ENCODE measurements at regions not wholly inside any gene's neighbourhood (a gene's known extent, or its start where the extent isn't known, plus 50 kb on each side); places are given as distances from the start of the nearest gene placed in this dataset.

DNA sequence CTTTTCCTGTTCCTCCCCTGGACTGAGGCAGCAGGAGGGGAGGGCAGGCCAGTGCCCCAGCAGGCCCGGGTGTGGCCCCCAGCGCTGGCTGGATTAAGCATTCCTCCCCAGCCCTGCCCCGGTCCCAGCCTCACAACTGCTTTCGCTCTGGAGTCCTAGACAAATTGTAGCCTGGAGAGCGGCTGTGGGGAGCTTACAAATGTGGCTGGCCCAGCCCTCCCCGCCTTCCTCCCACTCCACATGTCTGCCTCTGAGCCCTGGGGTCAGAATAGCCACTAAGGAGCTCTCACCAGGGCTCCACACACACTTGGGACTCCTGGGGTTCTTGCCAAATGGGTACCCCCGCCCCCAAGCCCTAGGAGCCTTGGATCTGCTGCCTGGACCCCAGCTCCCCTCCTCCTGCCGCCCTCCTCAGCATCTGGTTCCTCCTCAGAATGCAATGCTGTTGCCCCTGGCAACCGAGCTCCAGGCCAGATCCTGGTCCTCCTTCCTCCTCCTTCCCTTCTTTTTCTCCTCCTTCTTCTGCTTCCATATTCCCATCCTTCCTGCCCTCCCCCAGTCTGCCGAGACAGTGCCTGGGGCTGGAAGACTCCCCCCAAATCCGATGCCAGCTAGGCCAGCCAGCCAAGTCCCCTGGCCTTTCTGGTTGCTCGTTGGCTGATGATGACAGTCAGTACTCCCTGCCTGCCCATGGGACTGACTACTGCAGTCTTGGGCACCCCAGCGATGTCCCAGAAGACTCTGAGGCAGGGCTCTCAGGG lies 91.1 kb downstream of the LINGO1 start:
- no peak for DNase-seq (ENCODE audit: low read depth in 2 of 2)

DNA sequence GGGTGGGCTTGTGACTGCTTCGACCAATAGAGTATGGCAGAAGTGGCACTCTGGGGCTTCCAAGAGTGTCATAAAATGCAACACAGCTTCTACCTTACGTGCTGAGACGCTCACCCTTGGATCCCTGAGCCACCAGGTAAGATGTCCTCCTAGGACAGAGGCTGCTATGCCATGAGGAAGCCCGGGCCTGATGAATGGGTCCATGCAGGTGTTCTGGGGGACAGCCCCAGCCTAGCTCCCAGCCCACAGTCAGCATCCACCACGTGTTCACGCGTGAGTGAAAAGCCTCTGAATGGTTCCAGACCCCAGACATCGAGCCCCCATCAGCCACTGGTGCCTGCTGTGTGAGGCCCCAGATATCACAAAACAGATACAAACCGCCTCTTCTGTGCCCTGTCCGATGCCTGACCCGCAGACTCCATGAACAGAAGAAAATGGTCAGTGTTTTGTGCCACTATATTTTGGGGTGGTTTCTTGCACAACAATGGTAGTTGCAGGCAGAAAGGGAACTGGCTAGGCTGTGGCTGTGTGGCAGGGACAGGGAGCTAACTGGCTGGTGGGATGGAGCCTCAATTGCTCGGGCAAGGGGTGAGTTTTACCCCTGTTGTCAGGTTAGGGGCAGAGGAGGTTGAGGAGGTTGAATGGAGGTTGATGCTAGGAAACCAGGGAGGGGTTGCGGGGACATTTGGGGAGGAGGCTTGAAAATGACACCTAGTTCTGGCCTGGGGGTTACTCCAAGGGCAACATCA lies 92.2 kb downstream of the LINGO1 start:
- DNase-seq (ENCODE audit: low read depth in 2 of 2): no peak

DNA sequence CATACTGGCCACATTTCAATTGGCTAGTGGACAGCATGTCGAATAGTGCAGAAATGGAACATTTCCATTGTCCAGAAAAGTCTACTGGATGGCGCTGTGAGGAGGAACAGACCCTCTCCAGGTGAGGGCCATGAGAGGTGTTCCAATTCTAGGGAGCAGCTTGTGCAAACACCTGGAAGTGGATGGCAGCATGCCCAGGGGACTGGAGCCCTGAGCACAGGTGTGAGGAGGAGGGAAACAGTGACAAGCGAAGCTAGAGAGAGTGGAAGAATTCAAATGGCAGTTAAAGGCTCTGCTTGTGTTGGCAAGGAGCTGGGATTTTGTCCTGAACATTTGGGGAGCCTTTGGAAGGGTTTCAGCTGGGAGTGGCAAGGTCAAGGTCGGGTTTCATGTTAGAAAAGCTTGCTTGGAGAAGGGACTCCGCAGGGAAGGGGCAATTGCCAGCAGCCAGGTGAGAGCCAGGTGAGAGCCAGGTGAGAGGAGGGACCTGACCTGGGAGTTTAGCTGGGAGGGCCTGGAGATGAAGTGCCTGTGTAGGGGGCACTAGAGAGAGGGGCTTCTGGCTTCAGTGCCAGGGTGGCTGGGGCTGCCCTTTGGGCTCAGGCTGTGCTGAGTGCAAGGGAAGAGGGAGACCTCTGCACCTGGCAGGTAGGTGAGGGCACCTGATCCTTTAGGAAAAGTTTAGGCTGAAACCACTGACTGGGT lies 93.8 kb downstream of the LINGO1 start:
- no peak for DNase-seq (ENCODE audit: low read depth in 2 of 2)

DNA sequence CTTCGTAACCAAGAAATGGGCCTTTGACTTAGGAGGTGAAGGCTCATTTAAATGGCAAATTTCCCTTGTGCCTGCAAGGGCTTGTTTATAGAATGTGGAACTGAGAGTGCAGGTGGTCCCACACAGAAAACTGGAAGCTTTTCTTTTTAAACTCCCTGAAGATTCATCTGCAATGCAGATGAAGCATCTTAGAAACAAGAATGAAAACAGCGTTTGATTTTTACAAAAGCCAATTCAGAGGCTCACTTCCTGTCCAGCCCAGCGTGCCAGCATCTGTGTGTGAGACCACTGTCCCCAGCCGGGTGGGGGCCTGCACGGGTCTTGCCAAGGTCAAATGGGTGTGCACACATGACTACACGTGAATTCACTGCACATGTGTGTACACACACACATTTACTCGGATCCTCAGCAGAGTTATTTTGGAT lies 94.7 kb downstream of the LINGO1 start:
- no peak for DNase-seq (ENCODE audit: low read depth in 2 of 2)

DNA sequence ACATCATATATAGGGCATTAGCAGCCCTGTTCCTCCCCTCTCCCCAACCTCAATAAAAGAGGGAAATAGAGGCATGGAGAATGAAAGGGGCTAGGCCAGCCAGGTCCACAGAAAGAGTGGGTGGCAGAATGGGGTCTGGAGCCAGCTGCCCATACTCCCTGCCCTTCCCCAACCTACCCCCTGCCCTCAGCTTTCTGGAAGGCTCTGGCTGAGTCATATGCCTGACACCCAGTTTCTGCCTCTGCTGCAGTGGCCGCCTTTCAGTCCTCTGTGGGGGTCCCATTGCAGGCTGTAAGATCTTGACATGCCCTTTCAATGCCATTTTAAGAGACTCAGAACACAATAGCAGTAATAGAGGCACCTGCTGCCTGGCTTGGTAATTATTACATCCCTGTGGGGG lies 95.7 kb downstream of the LINGO1 start:
- no peak for DNase-seq (ENCODE audit: low read depth in 2 of 2)

DNA sequence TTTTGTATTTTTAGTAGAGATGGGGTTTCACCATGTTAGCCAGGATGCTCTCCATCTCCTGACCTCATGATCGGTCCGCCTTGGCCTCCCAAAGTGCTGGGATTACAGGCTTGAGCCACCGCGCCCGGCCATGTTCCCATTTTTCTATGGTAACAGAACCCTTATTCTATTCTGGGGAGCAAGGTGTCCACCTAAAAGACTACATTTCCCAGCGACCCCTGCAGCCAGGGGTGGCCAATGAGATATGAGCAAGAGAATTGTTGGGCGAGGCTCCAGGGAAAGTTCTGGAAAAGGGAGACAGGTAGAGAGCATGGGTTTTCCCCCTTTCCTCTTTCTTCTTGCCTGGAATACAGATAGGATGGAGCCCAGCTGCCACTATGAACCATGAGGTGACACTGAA lies 96.9 kb downstream of the LINGO1 start:
- no peak for DNase-seq (ENCODE audit: low read depth in 2 of 2)
